Natural killer cell treated with Interleukin-12 subunit alpha and Interleukin-12 subunit beta and Interleukin-15 and Interleukin-18, amount 100 ng/mL, for 72 hours (primary cell): ENCODE measurements at regions not wholly inside any gene's neighbourhood (a gene's known extent, or its start where the extent isn't known, plus 50 kb on each side); places are given as distances from the start of the nearest gene placed in this dataset.
A peak's percentile ranks its signal among the peaks of the same experiment; 100 is the strongest.

Experiments used
- ATAC-seq, 2 donors: fragments of 150-1000 bp; cut with Tn5 transposase in 1 of 2; sonication (Bioruptor Pico), chemical (Tn5 transposase) in 1 of 2; 2 replicates each; pipeline ENCODE4 v1.10.0; 2021
- DNase-seq: peaks from one replicate; pipeline ENCODE4 v3.0.0; 2022; ENCODE audit warnings: low spot score
- H3K27ac Mint-ChIP-seq, 2 donors: 1 replicate in 1 of 2; 2 replicates in 1 of 2; pipeline ENCODE4 v1.8.0; 2022; ENCODE audit warnings: mixed read lengths in 2 of 2, mild to moderate bottlenecking in 1 of 2, moderate library complexity in 1 of 2
- H3K27me3 Mint-ChIP-seq, 2 donors: 1 replicate in 1 of 2; 2 replicates in 1 of 2; pipeline ENCODE4 v1.8.0; 2022; ENCODE audit warnings: mixed read lengths in 2 of 2
- H3K36me3 Mint-ChIP-seq: one replicate; pipeline ENCODE4 v1.8.0; 2022; ENCODE audit warnings: mixed read lengths
- H3K4me1 Mint-ChIP-seq, 2 donors: 1 replicate in 1 of 2; 2 replicates in 1 of 2; pipeline ENCODE4 v1.8.0; 2022; ENCODE audit warnings: low read depth in 2 of 2, mixed read lengths in 2 of 2, mild to moderate bottlenecking in 1 of 2
- H3K4me3 Mint-ChIP-seq: one replicate; pipeline ENCODE4 v1.8.0; 2022; ENCODE audit warnings: mixed read lengths
- H3K9me3 Mint-ChIP-seq: 2 replicates; pipeline ENCODE4 v1.8.0; 2022; ENCODE audit warnings: mixed read lengths

- Mint-ChIP-seq H3K4me3 (no peak overlapping the region), H3K9me3 (peaks cover 3% of the 10 kb centered on the region), H3K27ac (no peak overlapping the region), H3K4me1 (no peaks in the 10 kb centered on the region), H3K36me3 (no peaks in the 10 kb centered on the region), H3K27me3 (no peaks in the 10 kb centered on the region)
- ATAC-seq (no peak), DNase-seq (no peak)
Measured at GRCh38 chr22:49155770-49156580, 671.7 kb downstream of the BRD1 start.

GRCh38 chr22:49155039-49155769, 672.5 kb downstream of the BRD1 start:
- no peaks in the 10 kb centered on the region for H3K27me3 Mint-ChIP-seq
- ATAC-seq (no peak), DNase-seq (no peak)
- H3K4me1 Mint-ChIP-seq, result no peaks in the 10 kb centered on the region
- H3K36me3 Mint-ChIP-seq, result no peaks in the 10 kb centered on the region
- peaks cover 3% of the 10 kb centered on the region for H3K9me3 Mint-ChIP-seq
- no peak overlapping the region for H3K4me3 Mint-ChIP-seq
- no peak overlapping the region for H3K27ac Mint-ChIP-seq

GRCh38 chr22:49154433-49154832, 673.2 kb downstream of the BRD1 start:
- Mint-ChIP-seq H3K27ac (no peak overlapping the region), H3K36me3 (no peaks in the 10 kb centered on the region), H3K9me3 (peaks cover 3% of the 10 kb centered on the region)

GRCh38 chr22:49153921-49154320, 673.8 kb downstream of the BRD1 start:
- no peaks in the 10 kb centered on the region for H3K36me3 Mint-ChIP-seq
- H3K27ac Mint-ChIP-seq, result no peak overlapping the region
- no peaks in the 10 kb centered on the region for H3K4me1 Mint-ChIP-seq
- ATAC-seq (no peak), DNase-seq (no peak)
- H3K4me3 Mint-ChIP-seq, result no peak overlapping the region
- H3K27me3 Mint-ChIP-seq, result peaks cover 0 to 6% of the 10 kb centered on the region in 2 donors
- peaks cover 3% of the 10 kb centered on the region for H3K9me3 Mint-ChIP-seq

More at GRCh38 chr22:49154433-49154832, 673.2 kb downstream of the BRD1 start:
- no peak overlapping the region for H3K4me3 Mint-ChIP-seq
- ATAC-seq, result no peak
- DNase-seq, result no peak
- H3K27me3 Mint-ChIP-seq, result peaks cover 0 to 1% of the 10 kb centered on the region in 2 donors
- H3K4me1 Mint-ChIP-seq, result no peaks in the 10 kb centered on the region

- H3K36me3 Mint-ChIP-seq, result no peaks in the 10 kb centered on the region
- H3K27ac Mint-ChIP-seq, result no peak overlapping the region
- no peak for ATAC-seq
- H3K4me3 Mint-ChIP-seq, result no peak overlapping the region
- H3K4me1 Mint-ChIP-seq, result no peaks in the 10 kb centered on the region
- peaks cover 3 to 14% of the 10 kb centered on the region in 2 donors for H3K27me3 Mint-ChIP-seq
- DNase-seq, result no peak
- peaks cover 3% of the 10 kb centered on the region for H3K9me3 Mint-ChIP-seq
Measured at GRCh38 chr22:49152939-49153770, 674.5 kb downstream of the BRD1 start.

GRCh38 chr22:49152127-49152938, 675.3 kb downstream of the BRD1 start:
- no peak overlapping the region for H3K27ac Mint-ChIP-seq
- no peaks in the 10 kb centered on the region for H3K4me1 Mint-ChIP-seq
- H3K9me3 Mint-ChIP-seq, result peaks cover 3% of the 10 kb centered on the region
- no peak overlapping the region for H3K4me3 Mint-ChIP-seq
- DNase-seq (no peak), ATAC-seq (no peak)
- peaks cover 3 to 18% of the 10 kb centered on the region in 2 donors for H3K27me3 Mint-ChIP-seq
- H3K36me3 Mint-ChIP-seq, result no peaks in the 10 kb centered on the region

GRCh38 chr22:49151256-49152126, 676.2 kb downstream of the BRD1 start:
- peaks cover 3% of the 10 kb centered on the region for H3K9me3 Mint-ChIP-seq
- DNase-seq, result no peak
- ATAC-seq, result peak in 1 of 2 donors; percentile 13
- no peaks in the 10 kb centered on the region for H3K4me1 Mint-ChIP-seq
- no peak overlapping the region for H3K27ac Mint-ChIP-seq
- H3K36me3 Mint-ChIP-seq, result no peaks in the 10 kb centered on the region
- peaks cover 3 to 18% of the 10 kb centered on the region in 2 donors for H3K27me3 Mint-ChIP-seq
- no peak overlapping the region for H3K4me3 Mint-ChIP-seq

- no peak for DNase-seq
- no peaks in the 10 kb centered on the region for H3K4me1 Mint-ChIP-seq
- H3K4me3 Mint-ChIP-seq, result no peak overlapping the region
- H3K27ac Mint-ChIP-seq, result no peak overlapping the region
- no peak for ATAC-seq
- H3K27me3 Mint-ChIP-seq, result peaks cover 4 to 18% of the 10 kb centered on the region in 2 donors
- no peaks in the 10 kb centered on the region for H3K36me3 Mint-ChIP-seq
- peaks cover 2% of the 10 kb centered on the region for H3K9me3 Mint-ChIP-seq
Measured at GRCh38 chr22:49150801-49151221, 676.9 kb downstream of the BRD1 start.

- no peak for ATAC-seq
- no peak for DNase-seq
- no peaks in the 10 kb centered on the region for H3K36me3 Mint-ChIP-seq
Measured at GRCh38 chr22:49149721-49150608, 677.7 kb downstream of the BRD1 start.

GRCh38 chr22:49148895-49149418, 678.7 kb downstream of the BRD1 start:
- Mint-ChIP-seq H3K4me1 (no peaks in the 10 kb centered on the region), H3K4me3 (no peak overlapping the region), H3K9me3 (no peaks in the 10 kb centered on the region), H3K36me3 (no peaks in the 10 kb centered on the region), H3K27ac (no peak overlapping the region), H3K27me3 (peaks cover 8 to 36% of the 10 kb centered on the region in 2 donors)
- ATAC-seq (no peak), DNase-seq (no peak)

More at GRCh38 chr22:49149721-49150608, 677.7 kb downstream of the BRD1 start:
- H3K27ac Mint-ChIP-seq, result no peak overlapping the region
- no peaks in the 10 kb centered on the region for H3K4me1 Mint-ChIP-seq
- H3K27me3 Mint-ChIP-seq, result peaks cover 8 to 26% of the 10 kb centered on the region in 2 donors
- H3K9me3 Mint-ChIP-seq, result no peaks in the 10 kb centered on the region
- H3K4me3 Mint-ChIP-seq, result no peak overlapping the region

GRCh38 chr22:49147617-49148175, 680.0 kb downstream of the BRD1 start:
- Mint-ChIP-seq H3K4me1 (no peaks in the 10 kb centered on the region), H3K27me3 (peaks cover 8 to 39% of the 10 kb centered on the region in 2 donors), H3K27ac (no peak overlapping the region), H3K9me3 (no peaks in the 10 kb centered on the region), H3K4me3 (no peak overlapping the region), H3K36me3 (no peaks in the 10 kb centered on the region)
- DNase-seq (no peak), ATAC-seq (no peak)
